Endothelial cell of umbilical vein (primary cell): ENCODE measurements at regions not wholly inside any gene's neighbourhood (a gene's known extent, or its start where the extent isn't known, plus 50 kb on each side); places are given as distances from the start of the nearest gene placed in this dataset.

Source experiments
- CTCF ChIP-seq, 2 donors: IDR thresholded peaks; 1 replicate in 1 of 2; 2 replicates in 1 of 2; pipeline ENCODE4 v1.5.1; 2011; ENCODE audit warnings: low read length in 2 of 2, mild to moderate bottlenecking in 2 of 2, moderate library complexity in 2 of 2, control low read depth in 1 of 2, inconsistent platforms in 1 of 2, low read depth in 1 of 2; ENCODE audit not compliant: insufficient read depth in 1 of 2; ENCODE audit errors: extremely low read depth in 1 of 2
- MAX ChIP-seq: IDR thresholded peaks from 2 replicates; pipeline ENCODE4 v1.6.1; 2011; ENCODE audit not compliant: insufficient read depth, insufficient read length
- POLR2A ChIP-seq: IDR thresholded peaks from 2 replicates; pipeline ENCODE4 v1.6.1; 2012; ENCODE audit warnings: low read depth, mild to moderate bottlenecking, control low read depth, low read length
- POLR2AphosphoS5 ChIP-seq: IDR thresholded peaks from 2 replicates; pipeline ENCODE4 v1.6.1; 2012; ENCODE audit warnings: low read depth, mild to moderate bottlenecking, control low read depth, low read length, moderate library complexity; ENCODE audit not compliant: insufficient read depth

GRCh38 chr1:93771843-93772242, 90.2 kb upstream of the BCAR3 start:
- TF ChIP-seq MAX: no peak
- no peak for TF ChIP-seq CTCF (IDR thresholded peaks at IDR 0.05; ENCODE audit: extremely low read depth in 1 of 2, insufficient read depth in 1 of 2, low read depth in 1 of 2, low read length in 2 of 2)
- TF ChIP-seq POLR2A: no peak
- TF ChIP-seq POLR2AphosphoS5: no peak
